ENCODE measurements at regions not wholly inside any gene's neighbourhood (a gene's known extent, or its start where the extent isn't known, plus 50 kb on each side); places are given as distances from the start of the nearest gene placed in this dataset.

GRCh38 chr11:45750439-45750838 is 54.5 kb upstream of the SLC35C1 start:
- Histone ChIP-seq H3K4me1 (ENCODE audit: control insufficient read depth, extremely low read depth, insufficient read depth, low read length) (peaks cover 2% of the 10 kb centered on the region), H3K27me3 (ENCODE audit: control insufficient read depth in 2 of 2, insufficient read depth in 2 of 2, low read length in 2 of 2) (peaks cover 6 to 14% of the 10 kb centered on the region in 2 experiments), H4K20me1 (replicated peaks; ENCODE audit: control insufficient read depth, extremely low read depth, insufficient read depth, low read length) (no peaks in the 10 kb centered on the region), H3K9ac (replicated peaks; ENCODE audit: extremely low read depth, insufficient read depth, low read length) (no peak overlapping the region), H3K4me2 (ENCODE audit: insufficient read depth, low read length) (no peak overlapping the region), H3K36me3 (ENCODE audit: control insufficient read depth in 2 of 2, extremely low read depth in 1 of 2, insufficient read depth in 2 of 2, low read length in 2 of 2) (no peaks in the 10 kb centered on the region), H3K4me3 (replicated peaks in 1 of 3; ENCODE audit: insufficient read depth in 1 of 3, low read depth in 1 of 3, low read length in 3 of 3) (no peak overlapping the region), H3K27ac (ENCODE audit: insufficient read depth, low read depth, low read length) (no peak overlapping the region), H3K79me2 (ENCODE audit: control insufficient read depth, insufficient read depth, low read length) (no peaks in the 10 kb centered on the region), H3K9me3 (replicated peaks; ENCODE audit: control insufficient read depth, insufficient read depth, low read length) (no peaks in the 10 kb centered on the region), H3K9me1 (replicated peaks; ENCODE audit: control insufficient read depth, extremely low read depth, insufficient read depth, low read length) (no peaks in the 10 kb centered on the region), H2AFZ (ENCODE audit: low read depth, low read length) (no peak overlapping the region)
- DNase-seq (ENCODE audit: low read depth, low spot score), result no peak
- TF ChIP-seq POLR2AphosphoS5 (IDR thresholded peaks at IDR 0.05; ENCODE audit: insufficient read depth, low read depth, low read length), result no peak
- no peak for TF ChIP-seq FOS (IDR thresholded peaks at IDR 0.05; ENCODE audit: borderline replicate concordance, insufficient read depth, low read length)
- intact Hi-C loops (cut with micrococcal nuclease), result no loop called here
- CTCF ChIA-PET, result interaction anchor here (1.1 to 2.2 kb wide), 2 partner anchors 21 to 379 kb away, joined by 3 to 6 read pairs; no protein-coding TSS in a partner anchor
- BruUV-seq (replicated peaks), result no TSS peak
- dilution Hi-C loops (cut with MboI; ENCODE audit: extremely low pct_ligation_motif_present, low sequenced_read_pairs), result no loop called here
- FAIRE-seq, result no peak
- POLR2A ChIA-PET, result no interaction called here

GRCh38 chr11:45748801-45749200 is 56.1 kb upstream of the SLC35C1 start:
- FAIRE-seq (no peak), DNase-seq (ENCODE audit: low read depth, low spot score) (no peak)
- no peak overlapping the region for H2AFZ ChIP-seq (ENCODE audit: low read depth, low read length)
- H3K27ac ChIP-seq (ENCODE audit: insufficient read depth, low read depth, low read length), result no peak overlapping the region
- TF ChIP-seq POLR2A (IDR thresholded peaks at IDR 0.05; ENCODE audit: low read depth, low read length) (no peak), POLR2AphosphoS5 (IDR thresholded peaks at IDR 0.05; ENCODE audit: insufficient read depth, low read depth, low read length) (no peak), EZH2 (IDR thresholded peaks at IDR 0.05; ENCODE audit: borderline replicate concordance, low read depth, low read length, severe bottlenecking) (no peak), FOS (IDR thresholded peaks at IDR 0.05; ENCODE audit: borderline replicate concordance, insufficient read depth, low read length) (no peak), MYC (IDR thresholded peaks at IDR 0.05; ENCODE audit: low read depth, low read length) (no peak), MAX (IDR thresholded peaks at IDR 0.05; ENCODE audit: insufficient read depth, insufficient read length) (no peak), JUN (IDR thresholded peaks at IDR 0.05; ENCODE audit: borderline replicate concordance, insufficient read depth, insufficient read length, low read depth) (no peak), GATA2 (IDR thresholded peaks at IDR 0.05; ENCODE audit: insufficient read depth, insufficient read length, low read depth, low read length) (no peak)
- TF ChIP-seq, protein P1, sequence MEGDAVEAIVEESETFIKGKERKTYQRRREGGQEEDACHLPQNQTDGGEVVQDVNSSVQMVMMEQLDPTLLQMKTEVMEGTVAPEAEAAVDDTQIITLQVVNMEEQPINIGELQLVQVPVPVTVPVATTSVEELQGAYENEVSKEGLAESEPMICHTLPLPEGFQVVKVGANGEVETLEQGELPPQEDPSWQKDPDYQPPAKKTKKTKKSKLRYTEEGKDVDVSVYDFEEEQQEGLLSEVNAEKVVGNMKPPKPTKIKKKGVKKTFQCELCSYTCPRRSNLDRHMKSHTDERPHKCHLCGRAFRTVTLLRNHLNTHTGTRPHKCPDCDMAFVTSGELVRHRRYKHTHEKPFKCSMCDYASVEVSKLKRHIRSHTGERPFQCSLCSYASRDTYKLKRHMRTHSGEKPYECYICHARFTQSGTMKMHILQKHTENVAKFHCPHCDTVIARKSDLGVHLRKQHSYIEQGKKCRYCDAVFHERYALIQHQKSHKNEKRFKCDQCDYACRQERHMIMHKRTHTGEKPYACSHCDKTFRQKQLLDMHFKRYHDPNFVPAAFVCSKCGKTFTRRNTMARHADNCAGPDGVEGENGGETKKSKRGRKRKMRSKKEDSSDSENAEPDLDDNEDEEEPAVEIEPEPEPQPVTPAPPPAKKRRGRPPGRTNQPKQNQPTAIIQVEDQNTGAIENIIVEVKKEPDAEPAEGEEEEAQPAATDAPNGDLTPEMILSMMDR (IDR thresholded peaks at IDR 0.05; ENCODE audit: extremely low read depth in 1 of 2, insufficient read depth in 1 of 2, low read depth in 1 of 2, low read length in 2 of 2), result no peak
- dilution Hi-C loops (cut with MboI; ENCODE audit: extremely low pct_ligation_motif_present, low sequenced_read_pairs), result no loop called here
- no peak overlapping the region for H3K4me3 ChIP-seq (replicated peaks in 1 of 3; ENCODE audit: insufficient read depth in 1 of 3, low read depth in 1 of 3, low read length in 3 of 3)
- H3K4me1 ChIP-seq (ENCODE audit: control insufficient read depth, extremely low read depth, insufficient read depth, low read length), result peaks cover 2% of the 10 kb centered on the region
- H3K9me1 ChIP-seq (replicated peaks; ENCODE audit: control insufficient read depth, extremely low read depth, insufficient read depth, low read length), result no peaks in the 10 kb centered on the region
- CTCF ChIA-PET, result no interaction called here
- no peak overlapping the region for H3K4me2 ChIP-seq (ENCODE audit: insufficient read depth, low read length)
- H3K79me2 ChIP-seq (ENCODE audit: control insufficient read depth, insufficient read depth, low read length), result no peaks in the 10 kb centered on the region
- peaks cover 3 to 7% of the 10 kb centered on the region in 2 experiments for H3K27me3 ChIP-seq (ENCODE audit: control insufficient read depth in 2 of 2, insufficient read depth in 2 of 2, low read length in 2 of 2)
- H3K9me3 ChIP-seq (replicated peaks; ENCODE audit: control insufficient read depth, insufficient read depth, low read length), result no peaks in the 10 kb centered on the region
- POLR2A ChIA-PET, result no interaction called here
- H4K20me1 ChIP-seq (replicated peaks; ENCODE audit: control insufficient read depth, extremely low read depth, insufficient read depth, low read length), result no peaks in the 10 kb centered on the region
- intact Hi-C loops (cut with micrococcal nuclease), result no loop called here
- BruUV-seq (replicated peaks), result no TSS peak
- H3K9ac ChIP-seq (replicated peaks; ENCODE audit: extremely low read depth, insufficient read depth, low read length), result no peak overlapping the region
- H3K36me3 ChIP-seq (ENCODE audit: control insufficient read depth in 2 of 2, extremely low read depth in 1 of 2, insufficient read depth in 2 of 2, low read length in 2 of 2), result no peaks in the 10 kb centered on the region

Measured in endothelial cell of umbilical vein (primary cell).